GM23338 (cell line): ENCODE measurements at regions not wholly inside any gene's neighbourhood (a gene's known extent, or its start where the extent isn't known, plus 50 kb on each side); places are given as distances from the start of the nearest gene placed in this dataset.

Experiments
- ATAC-seq: fragments of 200-7000 bp; cut with Tn5 transposase; 3 replicates; pipeline ENCODE4 v1.9.1; 2020
- DNase-seq: peaks from one replicate; pipeline ENCODE4 v3.0.0-alpha.2; 2015; ENCODE audit warnings: low spot score
- H2AFZ ChIP-seq: fragments of 200-600 bp; sonication (generic); 2 replicates; pipeline ENCODE4 v1.8.0; 2016; ENCODE audit warnings: antibody characterized with exemption, mild to moderate bottlenecking, moderate library complexity
- H3F3A ChIP-seq: fragments of 200-600 bp; sonication (generic); replicated peaks from 2 replicates; pipeline ENCODE4 v1.8.0; 2017; ENCODE audit warnings: antibody characterized with exemption, mixed run types, low read depth
- H3K27ac ChIP-seq: fragments of 200-600 bp; sonication (generic); 2 replicates; pipeline ENCODE4 v1.6.1; 2016; ENCODE audit warnings: low read depth
- H3K27me3 ChIP-seq: fragments of 200-600 bp; sonication (generic); 2 replicates; pipeline ENCODE4 v1.8.0; 2016; ENCODE audit warnings: mild to moderate bottlenecking, mixed run types, moderate library complexity; ENCODE audit not compliant: insufficient read depth
- H3K36me3 ChIP-seq: fragments of 200-600 bp; sonication (generic); 2 replicates; pipeline ENCODE4 v1.8.0; 2016; ENCODE audit warnings: mild to moderate bottlenecking; ENCODE audit not compliant: insufficient read depth
- H3K4me1 ChIP-seq: fragments of 200-600 bp; sonication (generic); 2 replicates; pipeline ENCODE4 v1.8.0; 2016; ENCODE audit warnings: mild to moderate bottlenecking, moderate library complexity; ENCODE audit not compliant: insufficient read depth
- H3K4me2 ChIP-seq: fragments of 200-600 bp; sonication (generic); 2 replicates; pipeline ENCODE4 v1.7.1; 2017; ENCODE audit warnings: mixed run types
- H3K4me3 ChIP-seq: fragments of 200-600 bp; sonication (generic); 2 replicates; pipeline ENCODE4 v1.6.1; 2016; ENCODE audit warnings: mixed run types
- H3K79me2 ChIP-seq: fragments of 200-600 bp; sonication (generic); replicated peaks from 2 replicates; pipeline ENCODE4 v1.8.0; 2017; ENCODE audit warnings: mild to moderate bottlenecking; ENCODE audit not compliant: insufficient read depth
- H3K9me2 ChIP-seq: fragments of 200-600 bp; sonication (generic); 2 replicates; pipeline ENCODE4 v1.8.0; 2017; ENCODE audit not compliant: insufficient read depth
- H4K20me1 ChIP-seq: fragments of 200-600 bp; sonication (generic); replicated peaks from 2 replicates; pipeline ENCODE4 v1.8.0; 2017; ENCODE audit warnings: mild to moderate bottlenecking; ENCODE audit not compliant: insufficient read depth
- H3K27ac Mint-ChIP-seq: 2 replicates; pipeline ENCODE4 v1.8.0; 2020; ENCODE audit warnings: inconsistent platforms, mild to moderate bottlenecking, moderate library complexity, mixed read lengths
- H3K27me3 Mint-ChIP-seq: 3 replicates; pipeline ENCODE4 v1.8.0; 2022; ENCODE audit warnings: low read depth, mild to moderate bottlenecking, moderate library complexity, mixed read lengths, inconsistent platforms; ENCODE audit not compliant: insufficient read depth, poor library complexity
- H3K36me3 Mint-ChIP-seq: 3 replicates; pipeline ENCODE4 v1.8.0; 2021; ENCODE audit warnings: low read depth, mild to moderate bottlenecking, inconsistent platforms, moderate library complexity, mixed read lengths
- H3K4me1 Mint-ChIP-seq: 3 replicates; pipeline ENCODE4 v1.8.0; 2020; ENCODE audit warnings: mild to moderate bottlenecking, inconsistent platforms, mixed read lengths
- H3K4me3 Mint-ChIP-seq: 3 replicates; pipeline ENCODE4 v1.8.0; 2021; ENCODE audit warnings: moderate library complexity, mild to moderate bottlenecking, inconsistent platforms, mixed read lengths
- H3K9me3 Mint-ChIP-seq: 3 replicates; pipeline ENCODE4 v1.8.0; 2020; ENCODE audit warnings: moderate library complexity, mild to moderate bottlenecking, inconsistent platforms, mixed read lengths
- CREB1 ChIP-seq: fragments of 250-450 bp; sonication (Bioruptor Pico); IDR thresholded peaks from 2 replicates; pipeline ENCODE4 v1.5.0; 2020; ENCODE audit warnings: low read depth, mild to moderate bottlenecking, moderate library complexity
- ETS1 ChIP-seq: IDR thresholded peaks from 2 replicates; pipeline ENCODE4 v1.6.1; 2016; ENCODE audit warnings: antibody characterized with exemption
- EZH2 ChIP-seq: fragments of 200-600 bp; sonication (generic); IDR thresholded peaks from one replicate; pipeline ENCODE4 v1.8.0; 2017; ENCODE audit warnings: antibody characterized with exemption, mild to moderate bottlenecking, low read depth; ENCODE audit not compliant: unreplicated experiment
- EZH2phosphoT487 ChIP-seq: fragments of 200-600 bp; sonication (generic); IDR thresholded peaks from one replicate; pipeline ENCODE4 v1.8.1; 2018; ENCODE audit warnings: antibody characterized with exemption; ENCODE audit not compliant: unreplicated experiment
- JUNB ChIP-seq: IDR thresholded peaks from one replicate; pipeline ENCODE4 v1.6.1; 2016; ENCODE audit warnings: antibody characterized with exemption; ENCODE audit not compliant: unreplicated experiment
- NANOG ChIP-seq: IDR thresholded peaks from 2 replicates; pipeline ENCODE4 v1.6.1; 2016; ENCODE audit warnings: antibody characterized with exemption, borderline replicate concordance
- POLR2AphosphoS5 ChIP-seq: IDR thresholded peaks from 2 replicates; pipeline ENCODE4 v1.6.1; 2016; ENCODE audit warnings: antibody characterized with exemption, low read depth
- REST ChIP-seq: IDR thresholded peaks from one replicate; pipeline ENCODE4 v1.6.1; 2018; ENCODE audit warnings: antibody characterized with exemption; ENCODE audit not compliant: unreplicated experiment
- ZNF331 ChIP-seq: fragments of 250-450 bp; sonication (Bioruptor Pico); IDR thresholded peaks from 2 replicates; pipeline ENCODE4 v1.5.0; 2020; ENCODE audit warnings: low read depth, mild to moderate bottlenecking, moderate library complexity
- ZNF462 ChIP-seq: fragments of 250-450 bp; sonication (Bioruptor Pico); IDR thresholded peaks from 2 replicates; pipeline ENCODE4 v1.5.0; 2020; ENCODE audit warnings: mild to moderate bottlenecking, moderate library complexity

- Histone ChIP-seq H3K4me3 (no peak overlapping the region), H4K20me1 (no peaks in the 10 kb centered on the region), H3K27me3 (no peaks in the 10 kb centered on the region), H2AFZ (no peak overlapping the region), H3K36me3 (no peaks in the 10 kb centered on the region), H3K27ac (no peak overlapping the region), H3K9me2 (0 out of 2 replicates have a peak, but pooled peaks cover 3% of the 10 kb centered on the region), H3K79me2 (no peaks in the 10 kb centered on the region), H3K4me2 (no peak overlapping the region), H3F3A (no peaks in the 10 kb centered on the region), H3K4me1 (no peaks in the 10 kb centered on the region)
- Mint-ChIP-seq H3K27me3 (no peaks in the 10 kb centered on the region), H3K9me3 (peaks cover 46% of the 10 kb centered on the region), H3K27ac (no peak overlapping the region), H3K36me3 (peaks cover 13% of the 10 kb centered on the region; the same call in 2 of the 3 replicates), H3K4me1 (no peaks in the 10 kb centered on the region), H3K4me3 (no peak overlapping the region)
- DNase-seq (no peak), ATAC-seq (no peak)
- TF ChIP-seq POLR2AphosphoS5, result no peak
- TF ChIP-seq CREB1 (CRISPR knock-in tag), result no peak
These were observed 829.6 kb upstream of the VRK2 start for GRCh38 chr2:57217013-57217412.

- Histone ChIP-seq H3K4me3 (no peak overlapping the region), H3K27me3 (no peaks in the 10 kb centered on the region), H2AFZ (no peak overlapping the region), H3K9me2 (0 out of 2 replicates have a peak, but pooled peaks cover 3% of the 10 kb centered on the region), H3K4me2 (no peak overlapping the region), H3K79me2 (no peaks in the 10 kb centered on the region), H3K4me1 (no peaks in the 10 kb centered on the region), H4K20me1 (no peaks in the 10 kb centered on the region), H3K27ac (no peak overlapping the region), H3K36me3 (no peaks in the 10 kb centered on the region), H3F3A (no peaks in the 10 kb centered on the region)
- Mint-ChIP-seq H3K4me3 (no peak overlapping the region), H3K4me1 (no peaks in the 10 kb centered on the region), H3K27ac (no peak overlapping the region), H3K27me3 (peaks cover 2% of the 10 kb centered on the region), H3K36me3 (peaks cover 13% of the 10 kb centered on the region; the same call in 2 of the 3 replicates), H3K9me3 (peaks cover 44% of the 10 kb centered on the region)
- DNase-seq (no peak), ATAC-seq (no peak)
- TF ChIP-seq EZH2phosphoT487 (no peak), ZNF462 (CRISPR knock-in tag) (no peak), EZH2 (no peak), JUNB (no peak), POLR2AphosphoS5 (no peak), ETS1 (no peak), ZNF331 (CRISPR knock-in tag) (no peak), REST (no peak), NANOG (no peak)
These were observed 828.4 kb upstream of the VRK2 start for GRCh38 chr2:57218206-57218605.
